Muscle layer of colon (tissue), 2 donors: ENCODE measurements at regions not wholly inside any gene's neighbourhood (a gene's known extent, or its start where the extent isn't known, plus 50 kb on each side); places are given as distances from the start of the nearest gene placed in this dataset.

ENCODE experiments used
- H3K27ac ChIP-seq: one replicate; pipeline ENCODE4 v1.7.0; 2013; ENCODE audit warnings: low read depth, mild to moderate bottlenecking, low read length, moderate library complexity
- H3K27me3 ChIP-seq, 2 donors: one replicate each; pipeline ENCODE4 v1.7.0; 2013; ENCODE audit warnings: low read length in 2 of 2, mild to moderate bottlenecking in 2 of 2; ENCODE audit not compliant: insufficient read depth in 2 of 2, control insufficient read depth in 1 of 2
- H3K36me3 ChIP-seq: one replicate; pipeline ENCODE4 v1.7.0; 2013; ENCODE audit warnings: mild to moderate bottlenecking, low read length; ENCODE audit not compliant: insufficient read depth
- H3K4me1 ChIP-seq: one replicate; pipeline ENCODE4 v1.7.0; 2013; ENCODE audit warnings: mild to moderate bottlenecking, low read length; ENCODE audit not compliant: insufficient read depth
- H3K4me3 ChIP-seq, 2 donors: one replicate each; pipeline ENCODE4 v1.7.0; 2013; ENCODE audit warnings: low read length in 2 of 2, low read depth in 1 of 2, mild to moderate bottlenecking in 1 of 2, moderate library complexity in 1 of 2
- H3K9ac ChIP-seq: one replicate; pipeline ENCODE4 v1.7.0; 2013; ENCODE audit warnings: low read length
- H3K9me3 ChIP-seq: one replicate; pipeline ENCODE4 v1.7.0; 2013; ENCODE audit warnings: mild to moderate bottlenecking, low read length
- donor health status: abdominal sarcoma.
- donor health status: Adenocarcinoma of cecum.

GRCh38 chr18:24543795-24544498, 83.5 kb downstream of the HRH4 start:
- Histone ChIP-seq H3K9ac (no peak overlapping the region), H3K27me3 (no peaks in the 10 kb centered on the region), H3K27ac (no peak overlapping the region), H3K9me3 (no peaks in the 10 kb centered on the region), H3K4me1 (no peaks in the 10 kb centered on the region), H3K4me3 (no peak overlapping the region), H3K36me3 (no peaks in the 10 kb centered on the region)

GRCh38 chr18:24544949-24545348, 84.5 kb downstream of the HRH4 start:
- no peaks in the 10 kb centered on the region for H3K27me3 ChIP-seq
- H3K27ac ChIP-seq: no peak overlapping the region
- no peak overlapping the region for H3K9ac ChIP-seq
- H3K36me3 ChIP-seq: no peaks in the 10 kb centered on the region
- H3K9me3 ChIP-seq: no peaks in the 10 kb centered on the region
- H3K4me3 ChIP-seq: no peak overlapping the region
- H3K4me1 ChIP-seq: no peaks in the 10 kb centered on the region

- Histone ChIP-seq H3K27ac (no peak overlapping the region), H3K36me3 (no peaks in the 10 kb centered on the region), H3K4me1 (no peaks in the 10 kb centered on the region), H3K9ac (no peak overlapping the region), H3K27me3 (no peaks in the 10 kb centered on the region), H3K9me3 (no peaks in the 10 kb centered on the region), H3K4me3 (no peak overlapping the region)
Observed at GRCh38 chr18:24545651-24546050, 85.2 kb downstream of the HRH4 start.

- Histone ChIP-seq H3K4me3 (no peak overlapping the region), H3K27ac (no peak overlapping the region), H3K36me3 (no peaks in the 10 kb centered on the region), H3K9ac (no peak overlapping the region), H3K27me3 (no peaks in the 10 kb centered on the region), H3K9me3 (no peaks in the 10 kb centered on the region), H3K4me1 (no peaks in the 10 kb centered on the region)
Observed at GRCh38 chr18:24546307-24546706, 85.9 kb downstream of the HRH4 start.

- Histone ChIP-seq H3K36me3 (no peaks in the 10 kb centered on the region), H3K9ac (no peak overlapping the region), H3K27ac (no peak overlapping the region), H3K27me3 (no peaks in the 10 kb centered on the region), H3K9me3 (no peaks in the 10 kb centered on the region), H3K4me3 (no peak overlapping the region), H3K4me1 (no peaks in the 10 kb centered on the region)
Observed at GRCh38 chr18:24548583-24548982, 88.1 kb downstream of the HRH4 start.

- H3K27me3 ChIP-seq: no peaks in the 10 kb centered on the region
Observed at GRCh38 chr18:24552218-24552617, 91.8 kb downstream of the HRH4 start.

GRCh38 chr18:24553571-24554285, 93.3 kb downstream of the HRH4 start:
- Histone ChIP-seq H3K9ac (no peak overlapping the region), H3K36me3 (no peaks in the 10 kb centered on the region), H3K27me3 (no peaks in the 10 kb centered on the region), H3K9me3 (no peaks in the 10 kb centered on the region), H3K4me1 (no peaks in the 10 kb centered on the region), H3K27ac (no peak overlapping the region), H3K4me3 (no peak overlapping the region)

More at GRCh38 chr18:24552218-24552617, 91.8 kb downstream of the HRH4 start:
- Histone ChIP-seq H3K9ac (no peak overlapping the region), H3K36me3 (no peaks in the 10 kb centered on the region), H3K4me3 (no peak overlapping the region), H3K4me1 (no peaks in the 10 kb centered on the region), H3K9me3 (no peaks in the 10 kb centered on the region), H3K27ac (no peak overlapping the region)

- Histone ChIP-seq H3K9ac (no peak overlapping the region), H3K27me3 (no peaks in the 10 kb centered on the region), H3K4me3 (no peak overlapping the region), H3K9me3 (no peaks in the 10 kb centered on the region), H3K4me1 (no peaks in the 10 kb centered on the region), H3K27ac (no peak overlapping the region), H3K36me3 (no peaks in the 10 kb centered on the region)
Observed at GRCh38 chr18:24558403-24558802, 98.0 kb downstream of the HRH4 start.

GRCh38 chr18:24559526-24559925, 99.1 kb downstream of the HRH4 start:
- Histone ChIP-seq H3K36me3 (no peaks in the 10 kb centered on the region), H3K27ac (no peak overlapping the region), H3K9me3 (no peaks in the 10 kb centered on the region), H3K27me3 (no peaks in the 10 kb centered on the region), H3K4me3 (no peak overlapping the region), H3K9ac (no peak overlapping the region), H3K4me1 (no peaks in the 10 kb centered on the region)

GRCh38 chr18:24560511-24560981, 100.1 kb downstream of the HRH4 start:
- H3K36me3 ChIP-seq: no peaks in the 10 kb centered on the region
- H3K9ac ChIP-seq: no peak overlapping the region
- H3K9me3 ChIP-seq: no peaks in the 10 kb centered on the region
- no peak overlapping the region for H3K4me3 ChIP-seq
- H3K27ac ChIP-seq: no peak overlapping the region
- H3K27me3 ChIP-seq: no peaks in the 10 kb centered on the region
- H3K4me1 ChIP-seq: no peaks in the 10 kb centered on the region

- H3K9me3 ChIP-seq: no peaks in the 10 kb centered on the region
- no peaks in the 10 kb centered on the region for H3K36me3 ChIP-seq
- H3K27ac ChIP-seq: no peak overlapping the region
- no peaks in the 10 kb centered on the region for H3K27me3 ChIP-seq
- no peak overlapping the region for H3K4me3 ChIP-seq
- H3K4me1 ChIP-seq: no peaks in the 10 kb centered on the region
- no peak overlapping the region for H3K9ac ChIP-seq
Observed at GRCh38 chr18:24561369-24561965, 101.0 kb downstream of the HRH4 start.
